HFFc6 (cell line): ENCODE measurements at regions not wholly inside any gene's neighbourhood (a gene's known extent, or its start where the extent isn't known, plus 50 kb on each side); places are given as distances from the start of the nearest gene placed in this dataset.

Experiments
- DNase-seq: peaks from one replicate; pipeline ENCODE4 v3.0.0-alpha.2; 2018
- H3K27ac Mint-ChIP-seq: 2 replicates; pipeline ENCODE4 v1.8.0; 2020; ENCODE audit warnings: mild to moderate bottlenecking, mixed read lengths
- H3K27me3 Mint-ChIP-seq: 2 replicates; pipeline ENCODE4 v1.8.0; 2021; ENCODE audit warnings: mild to moderate bottlenecking, moderate library complexity, mixed read lengths; ENCODE audit not compliant: insufficient read depth
- H3K36me3 Mint-ChIP-seq: 2 replicates; pipeline ENCODE4 v1.8.0; 2021; ENCODE audit warnings: low read depth, mixed read lengths
- H3K4me1 Mint-ChIP-seq: 2 replicates; pipeline ENCODE4 v1.8.0; 2020; ENCODE audit warnings: low read depth, mixed read lengths
- H3K4me3 Mint-ChIP-seq: 2 replicates; pipeline ENCODE4 v1.8.0; 2020; ENCODE audit warnings: mild to moderate bottlenecking, moderate library complexity, mixed read lengths
- H3K9me3 Mint-ChIP-seq: 2 replicates; pipeline ENCODE4 v1.8.0; 2020; ENCODE audit warnings: mild to moderate bottlenecking, mixed read lengths
- CTCF ChIP-seq: fragments of 200-600 bp; sonication (generic); IDR thresholded peaks from 2 replicates; pipeline ENCODE4 v1.5.0; 2021; ENCODE audit warnings: antibody characterized with exemption, mild to moderate bottlenecking

- Mint-ChIP-seq H3K36me3 (no peaks in the 10 kb centered on the region), H3K9me3 (peaks cover 48% of the 10 kb centered on the region), H3K4me1 (no peaks in the 10 kb centered on the region), H3K27me3 (no peaks in the 10 kb centered on the region), H3K27ac (no peak overlapping the region), H3K4me3 (no peak overlapping the region)
- TF ChIP-seq CTCF, result no peak
- DNase-seq, result no peak
Observed at GRCh38 chr5:2184026-2184366, 301.3 kb upstream of the IRX4 start.

GRCh38 chr5:2183154-2184025 is 300.7 kb upstream of the IRX4 start:
- H3K36me3 Mint-ChIP-seq, result no peaks in the 10 kb centered on the region
- H3K27me3 Mint-ChIP-seq, result no peaks in the 10 kb centered on the region
- no peaks in the 10 kb centered on the region for H3K4me1 Mint-ChIP-seq
- H3K27ac Mint-ChIP-seq, result no peak overlapping the region
- H3K9me3 Mint-ChIP-seq, result peaks cover 48% of the 10 kb centered on the region
- TF ChIP-seq CTCF, result no peak
- DNase-seq, result no peak
- H3K4me3 Mint-ChIP-seq, result no peak overlapping the region

GRCh38 chr5:2182020-2182419 is 299.3 kb upstream of the IRX4 start:
- no peak for DNase-seq
- H3K4me1 Mint-ChIP-seq, result no peaks in the 10 kb centered on the region
- no peak for TF ChIP-seq CTCF
- H3K27me3 Mint-ChIP-seq, result no peaks in the 10 kb centered on the region
- peaks cover 43% of the 10 kb centered on the region for H3K9me3 Mint-ChIP-seq
- H3K27ac Mint-ChIP-seq, result no peak overlapping the region
- H3K36me3 Mint-ChIP-seq, result no peaks in the 10 kb centered on the region
- H3K4me3 Mint-ChIP-seq, result no peak overlapping the region

- no peak for DNase-seq
- Mint-ChIP-seq H3K4me1 (no peaks in the 10 kb centered on the region), H3K27me3 (no peaks in the 10 kb centered on the region; the same call in 1 of the 2 replicates), H3K9me3 (peaks cover 42% of the 10 kb centered on the region), H3K4me3 (no peak overlapping the region), H3K27ac (no peak overlapping the region), H3K36me3 (no peaks in the 10 kb centered on the region)
- TF ChIP-seq CTCF, result no peak
Observed at GRCh38 chr5:2181557-2181956, 298.8 kb upstream of the IRX4 start.

GRCh38 chr5:2181149-2181548 is 298.4 kb upstream of the IRX4 start:
- no peak for DNase-seq
- H3K27ac Mint-ChIP-seq, result no peak overlapping the region
- no peaks in the 10 kb centered on the region for H3K4me1 Mint-ChIP-seq
- H3K36me3 Mint-ChIP-seq, result no peaks in the 10 kb centered on the region
- H3K27me3 Mint-ChIP-seq, result no peaks in the 10 kb centered on the region; the same call in 1 of the 2 replicates
- no peak overlapping the region for H3K4me3 Mint-ChIP-seq
- H3K9me3 Mint-ChIP-seq, result peaks cover 44% of the 10 kb centered on the region
- no peak for TF ChIP-seq CTCF
